ENCODE measurements at regions not wholly inside any gene's neighbourhood (a gene's known extent, or its start where the extent isn't known, plus 50 kb on each side); places are given as distances from the start of the nearest gene placed in this dataset.
"Not testable (repeated sequence)": the region's sequence is repeated elsewhere in the genome, so short reads cannot be mapped to it uniquely, and the experiment has no call there.

GRCh38 chr3:27661797-27662196 lies 60.3 kb downstream of the EOMES start:
- DNase-seq = no peak

GRCh38 chr3:27659279-27660021 lies 62.7 kb downstream of the EOMES start:
- peak in 5 of 56 donors; percentile 1 to 44 (median 5) for DNase-seq

DNA sequence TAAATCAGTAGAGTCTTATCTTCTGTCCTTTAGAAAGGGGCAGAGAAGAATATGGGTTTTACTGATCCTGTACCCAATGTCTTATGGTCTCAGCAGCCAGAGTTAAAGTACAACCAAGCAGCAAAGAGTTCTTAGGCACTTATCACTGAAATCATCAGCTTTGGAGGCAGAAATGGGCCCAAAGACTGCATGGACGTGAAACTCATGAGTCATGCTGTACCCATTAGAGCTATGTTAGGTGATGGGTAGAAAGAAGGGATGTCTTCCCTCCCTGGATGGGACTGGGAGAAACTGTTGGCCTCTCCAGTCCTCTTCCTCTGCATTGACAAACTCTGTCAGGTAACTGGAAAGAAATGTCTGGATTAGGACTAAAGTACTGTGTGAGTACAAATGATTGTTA lies 63.4 kb downstream of the EOMES start:
- DNase-seq = no peak

GRCh38 chr3:27657871-27658270 lies 64.3 kb downstream of the EOMES start:
- DNase-seq = no peak

DNA sequence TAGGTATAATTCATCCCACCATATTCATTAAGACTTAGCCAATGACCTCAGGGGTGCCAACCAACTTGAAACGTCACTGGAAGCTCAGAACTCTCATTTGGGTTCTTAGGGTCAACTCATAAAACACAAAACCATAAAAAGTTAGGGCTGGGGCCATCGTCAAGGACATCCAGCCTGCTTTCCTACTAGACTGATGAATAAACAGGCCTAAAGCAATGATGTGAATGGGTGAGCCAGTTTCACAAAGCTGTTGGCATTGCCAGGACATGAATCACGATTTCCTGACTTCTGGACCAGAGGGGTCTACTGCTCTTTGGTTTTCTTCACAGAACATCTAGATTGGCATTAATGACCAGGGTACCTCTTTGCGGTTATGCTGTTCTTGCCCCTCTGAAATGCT lies 64.7 kb downstream of the EOMES start:
- no peak for DNase-seq

DNA sequence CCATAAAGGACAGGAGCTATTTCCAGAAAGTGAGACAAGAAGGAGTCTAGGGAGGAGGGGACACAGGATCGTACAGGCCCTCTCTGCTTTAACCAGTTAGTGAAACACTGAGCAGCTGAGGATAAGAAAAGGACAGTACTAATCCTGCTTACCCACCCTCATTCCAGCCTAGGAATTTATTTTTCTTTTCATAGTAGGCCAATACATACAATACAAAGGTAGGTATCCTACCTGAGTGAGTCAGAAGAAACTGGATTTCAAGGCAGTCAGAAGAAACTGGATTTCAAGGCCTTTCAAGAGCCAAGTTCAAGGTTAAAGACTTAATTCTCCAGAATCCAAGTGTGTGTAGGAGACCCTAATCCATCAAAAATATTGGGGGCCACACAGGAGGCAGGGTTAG lies 65.3 kb downstream of the EOMES start:
- no peak for DNase-seq

DNA sequence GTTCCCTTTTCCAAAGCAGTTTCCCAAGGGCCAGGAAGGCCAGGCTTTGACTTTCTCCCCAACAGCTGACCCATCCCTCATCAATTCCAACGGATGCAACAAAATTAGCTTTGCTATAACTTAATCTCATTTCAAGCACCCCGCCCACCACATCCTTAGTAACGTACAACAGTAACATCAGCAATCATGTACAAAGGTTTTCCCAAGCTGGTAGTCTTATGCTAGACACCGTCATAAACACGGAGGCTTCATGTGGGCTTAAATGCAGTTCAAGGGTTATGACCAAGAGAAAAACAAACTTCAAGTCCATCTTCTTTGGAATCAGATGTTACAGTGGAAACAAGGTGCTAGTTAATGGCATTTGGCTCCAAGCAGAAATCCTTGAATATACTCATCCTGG lies 66.6 kb downstream of the EOMES start:
- DNase-seq = no peak

GRCh38 chr3:27653803-27654558 lies 68.1 kb downstream of the EOMES start:
- DNase-seq = no peak

GRCh38 chr3:27649277-27649676 lies 72.8 kb downstream of the EOMES start:
- no peak for DNase-seq

DNA sequence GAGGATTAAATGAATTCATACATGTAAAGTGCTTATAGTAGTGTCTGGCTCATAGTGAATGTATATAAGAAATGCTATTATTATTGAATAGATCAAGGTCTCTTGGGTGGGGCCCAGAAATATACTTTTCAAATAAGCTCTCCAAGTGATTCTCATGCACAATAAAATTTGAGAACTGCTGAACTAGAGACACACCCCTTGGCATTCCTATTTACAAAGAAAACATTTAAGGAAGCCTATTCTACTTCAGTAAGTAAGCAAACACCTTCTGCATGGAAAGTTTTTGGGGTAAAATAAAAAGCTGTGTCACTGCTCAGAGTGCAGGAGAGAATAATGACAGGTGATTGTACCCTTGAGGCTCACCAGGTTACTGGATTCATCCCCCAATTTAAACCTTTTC lies 75.2 kb downstream of the EOMES start:
- no peak for DNase-seq

GRCh38 chr3:27644941-27645340 lies 77.2 kb downstream of the EOMES start:
- no peak for DNase-seq

- no peak for DNase-seq
Observed at GRCh38 chr3:27643355-27643754, 78.8 kb downstream of the EOMES start.

DNA sequence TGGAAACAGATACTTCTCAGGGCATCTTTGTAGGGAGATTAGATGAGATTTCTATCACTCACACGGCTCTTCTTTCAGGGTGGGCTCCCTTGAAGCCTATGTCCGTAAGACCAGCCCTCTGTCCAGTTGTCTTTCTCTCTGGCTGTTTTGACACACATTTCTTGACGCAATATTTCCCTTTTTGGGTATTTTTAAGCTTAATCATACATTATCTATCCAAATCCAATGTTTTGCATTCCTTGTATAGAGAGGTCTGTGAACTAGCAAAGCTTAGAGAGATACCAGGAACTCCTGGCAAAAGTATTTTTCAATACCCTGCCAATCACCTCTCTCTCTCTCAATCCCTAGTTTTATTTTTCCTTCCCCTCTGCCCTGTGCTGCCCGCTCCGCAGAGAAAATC lies 79.3 kb downstream of the EOMES start:
- DNase-seq = no peak

DNA sequence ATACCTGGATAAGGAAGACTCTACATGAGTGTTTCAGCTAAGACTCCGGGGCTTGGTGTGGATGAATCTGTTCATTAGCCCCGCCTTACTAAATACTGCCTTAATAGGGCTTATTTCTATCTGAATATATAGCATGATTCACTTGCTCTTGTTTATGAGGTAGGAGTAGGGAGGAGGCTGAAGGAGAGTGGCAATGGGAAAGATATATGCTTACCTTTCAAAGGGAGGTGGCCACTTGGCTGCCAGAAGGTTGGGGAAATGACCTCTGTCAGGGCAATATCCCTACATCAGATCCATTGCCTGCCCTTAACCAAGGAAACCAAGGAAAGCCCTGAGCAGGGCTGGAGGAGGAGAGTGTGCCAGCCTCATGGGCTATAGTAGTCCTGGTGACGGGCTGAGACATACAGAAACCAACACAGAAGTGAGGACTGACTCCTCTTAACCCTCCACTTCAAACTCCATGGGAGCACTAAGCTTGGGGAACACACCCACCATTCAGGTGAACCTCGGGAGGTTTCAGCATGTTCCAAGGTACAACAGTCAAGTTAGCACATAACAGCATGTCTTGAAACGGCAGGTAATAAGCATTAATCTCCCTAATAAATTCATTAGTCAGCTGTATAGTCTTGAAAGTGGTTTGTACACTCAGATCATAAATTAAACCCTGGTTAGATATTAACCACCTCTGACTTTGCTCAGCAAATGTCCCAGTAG lies 80.1 kb downstream of the EOMES start:
- no peak for DNase-seq

DNA sequence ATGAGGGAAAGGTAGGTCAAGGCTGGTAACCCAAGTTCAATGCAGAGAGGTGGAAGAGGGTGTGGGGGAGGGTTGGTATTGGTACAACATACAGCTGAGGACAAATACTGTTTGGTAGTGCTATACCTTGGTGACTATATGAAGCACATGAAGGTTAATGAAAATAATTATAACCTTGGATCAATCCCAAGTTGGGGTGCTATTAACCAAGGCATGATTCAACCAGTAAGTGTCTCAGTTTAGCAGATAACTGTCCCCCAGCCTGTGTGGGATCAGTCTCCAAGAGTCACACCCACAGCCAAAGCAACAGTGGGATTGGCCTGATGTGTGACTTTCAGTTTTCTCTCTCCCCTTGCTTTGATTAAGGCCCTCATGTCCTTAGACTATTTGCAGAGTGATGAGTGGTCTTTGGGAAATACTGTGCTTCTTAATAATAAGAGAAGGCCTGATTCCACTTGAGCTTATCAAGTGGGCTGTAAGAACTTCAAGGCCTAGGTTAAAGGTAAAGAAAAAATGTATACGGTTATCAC lies 80.8 kb downstream of the EOMES start:
- no peak for DNase-seq

- DNase-seq = no peak
Observed at GRCh38 chr3:27639271-27639670, 82.9 kb downstream of the EOMES start.

- DNase-seq = no peak
Observed at GRCh38 chr3:27638594-27638993, 83.5 kb downstream of the EOMES start.

GRCh38 chr3:27637346-27637995 lies 84.7 kb downstream of the EOMES start:
- DNase-seq = no peak

GRCh38 chr3:27635006-27635405 lies 87.1 kb downstream of the EOMES start:
- not testable (repeated sequence) for DNase-seq

GRCh38 chr3:27633224-27633545 lies 88.9 kb downstream of the EOMES start:
- DNase-seq = peak in 5 of 56 donors; percentile 2 to 48 (median 8)

GRCh38 chr3:27632431-27633223 lies 89.5 kb downstream of the EOMES start:
- peak in 12 of 56 donors; percentile 2 to 48 (median 18) for DNase-seq

Measured in nucleus accumbens (tissue), 56 donors.